Left lung (tissue), 4 donors: ENCODE measurements at regions not wholly inside any gene's neighbourhood (a gene's known extent, or its start where the extent isn't known, plus 50 kb on each side); places are given as distances from the start of the nearest gene placed in this dataset.

Source experiments
- ATAC-seq: fragments of 200-7000 bp; cut with Tn5 transposase; one replicate; pipeline ENCODE4 v1.9.1; 2020; ENCODE audit warnings: moderate library complexity
- DNase-seq, 4 donors: peaks; one replicate each; pipeline ENCODE4 v3.0.0-alpha.2; 2013 to 2020
- H3K27ac ChIP-seq, 2 donors: fragments of 200-600 bp; sonication (generic) in 1 of 2; one replicate each; pipeline versions ENCODE4 v1.5.0 to v1.8.0; 2020 to 2021
- H3K27me3 ChIP-seq, 2 donors: fragments of 200-600 bp; sonication (generic) in 1 of 2; one replicate each; pipeline versions ENCODE4 v1.5.0 to v1.8.0; 2020 to 2021
- H3K36me3 ChIP-seq, 2 donors: fragments of 200-600 bp; sonication (generic) in 1 of 2; one replicate each; pipeline versions ENCODE4 v1.5.0 to v1.8.0; 2020 to 2021
- H3K4me1 ChIP-seq, 2 donors: fragments of 200-600 bp; one replicate each; pipeline ENCODE4 v1.8.0; 2021
- H3K4me3 ChIP-seq, 2 donors: fragments of 200-600 bp; sonication (generic) in 1 of 2; one replicate each; pipeline versions ENCODE4 v1.5.0 to v1.8.0; 2020 to 2021; ENCODE audit warnings: mild to moderate bottlenecking in 1 of 2
- H3K9me3 ChIP-seq, 2 donors: fragments of 200-600 bp; sonication (generic) in 1 of 2; one replicate each; pipeline versions ENCODE4 v1.5.0 to v1.8.0; 2020 to 2021
- intact Hi-C, 2 donors: fragments of 100-400 bp; cut with DNase I; formaldehyde crosslinking; loops; one replicate each; pipeline versions ENCODE4 v1.11.2 to v1.14.2; 2022
- TF ChIP-seq, protein P1 (sequence below), 2 donors: fragments of 200-600 bp; sonication (generic) in 1 of 2; IDR thresholded peaks; one replicate each; pipeline versions ENCODE4 v1.5.0 to v1.8.0; 2021; ENCODE audit warnings: antibody characterized with exemption in 2 of 2
- donor health status: DM: no; HTN: yes; CAD: no.
- donor health status: DM: no; HTN: no; CAD: no.

DNA sequence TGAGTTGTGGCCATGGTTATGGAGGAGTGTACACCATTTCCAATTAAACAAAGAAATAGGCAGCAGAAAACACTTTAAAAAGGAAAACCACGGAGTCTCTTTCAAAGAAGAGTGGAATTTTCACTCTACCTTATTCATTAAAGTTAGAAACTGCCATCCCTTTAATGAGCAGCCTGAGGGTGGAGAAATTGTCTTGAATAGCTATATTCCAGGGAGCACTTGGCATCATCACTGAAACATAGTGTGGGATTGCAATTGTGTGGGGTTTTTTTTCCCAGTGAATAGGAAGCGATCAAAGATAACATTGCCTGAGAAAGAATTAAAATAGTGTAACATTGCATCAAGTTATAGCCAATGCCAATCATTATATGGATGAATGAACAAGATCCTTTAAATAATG lies 191.6 kb downstream of the TEX36 start:
- no peaks in the 10 kb centered on the region for H3K36me3 ChIP-seq
- no peak for ATAC-seq
- intact Hi-C loops, result no loop called here
- H3K27ac ChIP-seq, result no peak overlapping the region
- H3K27me3 ChIP-seq, result no peaks in the 10 kb centered on the region
- no peak for DNase-seq
- H3K9me3 ChIP-seq, result no peaks in the 10 kb centered on the region
- TF ChIP-seq, protein P1, sequence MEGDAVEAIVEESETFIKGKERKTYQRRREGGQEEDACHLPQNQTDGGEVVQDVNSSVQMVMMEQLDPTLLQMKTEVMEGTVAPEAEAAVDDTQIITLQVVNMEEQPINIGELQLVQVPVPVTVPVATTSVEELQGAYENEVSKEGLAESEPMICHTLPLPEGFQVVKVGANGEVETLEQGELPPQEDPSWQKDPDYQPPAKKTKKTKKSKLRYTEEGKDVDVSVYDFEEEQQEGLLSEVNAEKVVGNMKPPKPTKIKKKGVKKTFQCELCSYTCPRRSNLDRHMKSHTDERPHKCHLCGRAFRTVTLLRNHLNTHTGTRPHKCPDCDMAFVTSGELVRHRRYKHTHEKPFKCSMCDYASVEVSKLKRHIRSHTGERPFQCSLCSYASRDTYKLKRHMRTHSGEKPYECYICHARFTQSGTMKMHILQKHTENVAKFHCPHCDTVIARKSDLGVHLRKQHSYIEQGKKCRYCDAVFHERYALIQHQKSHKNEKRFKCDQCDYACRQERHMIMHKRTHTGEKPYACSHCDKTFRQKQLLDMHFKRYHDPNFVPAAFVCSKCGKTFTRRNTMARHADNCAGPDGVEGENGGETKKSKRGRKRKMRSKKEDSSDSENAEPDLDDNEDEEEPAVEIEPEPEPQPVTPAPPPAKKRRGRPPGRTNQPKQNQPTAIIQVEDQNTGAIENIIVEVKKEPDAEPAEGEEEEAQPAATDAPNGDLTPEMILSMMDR (IDR thresholded peaks at IDR 0.05), result no peak
- no peaks in the 10 kb centered on the region for H3K4me1 ChIP-seq
- H3K4me3 ChIP-seq, result no peak overlapping the region

DNA sequence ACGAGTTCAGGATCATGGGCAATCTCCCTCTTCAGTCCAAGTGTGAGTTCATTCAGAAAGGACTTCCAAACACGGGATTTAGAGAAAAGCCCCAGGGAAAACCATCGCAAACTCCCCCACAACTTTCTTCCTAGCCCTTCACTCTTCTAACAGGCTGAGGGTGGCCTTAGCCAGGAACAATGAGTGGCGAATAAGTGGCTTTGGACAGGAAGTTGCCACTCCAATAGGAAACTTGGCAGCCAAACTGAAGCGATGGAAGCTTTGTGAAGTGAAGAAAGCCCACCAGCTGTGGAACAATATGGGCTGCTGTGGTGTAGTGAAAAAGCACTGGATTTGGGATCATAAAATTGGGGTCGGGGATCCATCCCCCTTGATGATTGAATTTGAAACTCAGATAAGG lies 193.2 kb downstream of the TEX36 start:
- intact Hi-C loops, result no loop called here
- Histone ChIP-seq H3K9me3 (no peaks in the 10 kb centered on the region), H3K27ac (no peak overlapping the region), H3K36me3 (no peaks in the 10 kb centered on the region), H3K4me3 (no peak overlapping the region), H3K27me3 (no peaks in the 10 kb centered on the region), H3K4me1 (no peaks in the 10 kb centered on the region)
- DNase-seq, result no peak
- TF ChIP-seq, protein P1 (IDR thresholded peaks at IDR 0.05), result no peak
- no peak for ATAC-seq

DNA sequence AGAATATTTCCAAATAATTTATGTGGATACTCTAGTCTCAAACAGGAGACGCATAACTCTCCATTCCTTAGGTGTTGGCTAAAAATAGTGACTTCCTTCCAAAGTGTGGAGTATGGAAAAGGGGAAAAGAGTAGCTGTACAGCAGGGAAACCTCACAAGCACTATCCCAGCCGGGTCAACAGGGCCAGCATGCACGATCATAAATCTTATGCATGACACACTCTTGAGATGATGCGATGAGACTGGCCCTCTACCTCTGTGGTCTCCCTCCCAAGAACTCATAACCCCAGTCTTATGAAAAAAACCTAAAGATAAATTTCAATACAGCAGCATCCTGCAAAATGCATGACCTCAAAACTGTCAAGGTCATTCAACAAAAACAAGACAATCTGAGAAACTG lies 197.3 kb downstream of the TEX36 start:
- Histone ChIP-seq H3K4me1 (no peaks in the 10 kb centered on the region), H3K27ac (no peak overlapping the region), H3K27me3 (peaks cover 0 to 5% of the 10 kb centered on the region in 2 donors), H3K9me3 (no peaks in the 10 kb centered on the region), H3K36me3 (no peaks in the 10 kb centered on the region), H3K4me3 (no peak overlapping the region)
- DNase-seq (no peak), ATAC-seq (no peak)
- TF ChIP-seq, protein P1 (IDR thresholded peaks at IDR 0.05), result no peak
- intact Hi-C loops, result no loop called here

DNA sequence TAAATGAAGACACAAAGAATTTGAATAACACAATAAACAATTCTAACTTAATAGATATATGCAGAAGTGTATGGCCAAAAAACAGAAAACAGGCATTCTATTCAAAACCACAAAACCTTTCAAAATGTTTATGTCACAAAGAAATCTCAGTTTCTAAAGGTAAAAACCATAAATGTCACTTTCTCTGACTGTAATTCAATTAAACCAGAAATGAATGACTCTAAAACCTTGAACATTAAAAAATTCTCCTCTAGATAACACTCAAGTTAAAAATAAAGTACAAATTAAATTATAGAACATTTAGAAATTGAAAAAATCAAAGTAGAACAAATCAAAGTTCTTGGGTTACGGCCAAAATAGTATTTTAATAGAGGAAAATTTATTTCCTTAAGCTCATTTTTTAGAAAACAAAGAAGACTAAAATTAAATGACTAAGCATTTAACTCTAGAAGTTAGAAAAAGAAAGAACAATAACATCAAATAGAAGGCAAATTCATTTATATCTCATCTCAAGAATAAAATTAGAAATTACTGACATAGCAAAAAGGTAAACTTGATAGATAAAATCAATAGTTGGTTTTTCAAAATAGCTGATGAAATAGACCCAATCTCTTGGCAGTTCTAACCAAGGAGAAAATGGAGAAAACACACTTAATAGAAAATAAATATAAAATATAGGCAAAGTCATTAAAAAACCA lies 198.8 kb downstream of the TEX36 start:
- no peak for ATAC-seq
- H3K4me1 ChIP-seq, result no peaks in the 10 kb centered on the region
- peaks cover 0 to 14% of the 10 kb centered on the region in 2 donors for H3K27me3 ChIP-seq
- no peaks in the 10 kb centered on the region for H3K36me3 ChIP-seq
- no peak for DNase-seq
- H3K9me3 ChIP-seq, result no peaks in the 10 kb centered on the region
- intact Hi-C loops, result no loop called here
- no peak overlapping the region for H3K27ac ChIP-seq
- H3K4me3 ChIP-seq, result no peak overlapping the region
- TF ChIP-seq, protein P1 (IDR thresholded peaks at IDR 0.05), result no peak

DNA sequence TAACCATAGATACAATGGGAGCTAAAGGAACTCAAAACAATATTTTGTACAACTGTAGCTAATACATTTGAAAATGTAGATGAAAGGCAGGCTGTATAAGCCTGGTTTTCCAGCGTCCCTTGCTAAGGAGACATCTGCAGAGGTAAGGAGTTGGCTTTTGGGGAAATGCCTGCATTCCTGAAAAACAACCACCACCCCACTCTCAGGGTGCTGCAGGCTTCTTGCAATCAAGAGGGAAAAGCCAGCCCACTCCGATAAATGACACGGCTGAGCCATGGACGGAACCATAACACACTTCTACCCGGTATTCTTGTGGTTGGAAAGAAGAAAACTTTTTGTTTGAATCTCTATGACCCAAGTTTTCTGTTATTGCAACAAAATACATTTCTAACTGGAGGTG lies 200.3 kb downstream of the TEX36 start:
- Histone ChIP-seq H3K9me3 (no peaks in the 10 kb centered on the region), H3K27ac (no peak overlapping the region), H3K4me3 (no peak overlapping the region), H3K36me3 (no peaks in the 10 kb centered on the region), H3K27me3 (peaks cover 0 to 16% of the 10 kb centered on the region in 2 donors), H3K4me1 (no peaks in the 10 kb centered on the region)
- ATAC-seq, result no peak
- TF ChIP-seq, protein P1 (IDR thresholded peaks at IDR 0.05), result no peak
- intact Hi-C loops, result no loop called here
- DNase-seq, result no peak
